WTC11 (cell line): ENCODE measurements at regions not wholly inside any gene's neighbourhood (a gene's known extent, or its start where the extent isn't known, plus 50 kb on each side); places are given as distances from the start of the nearest gene placed in this dataset.

ENCODE experiments used
- ATAC-seq: fragments of 200-7000 bp; cut with Tn5 transposase; 2 replicates; pipeline ENCODE4 v1.10.0; 2021; ENCODE audit warnings: mild to moderate bottlenecking, moderate library complexity
- CTCF ChIA-PET: fragments of 300-600 bp; sonication (Branson Sonifier 250); formaldehyde crosslinking; loops from one replicate; lab custom pipeline; 2021; ENCODE audit warnings: antibody characterized with exemption; lab: Charles Lee
- POLR2A ChIA-PET: fragments of 350-600 bp; sonication (Branson Sonifier 250); formaldehyde crosslinking; loops from one replicate; lab custom pipeline; 2021; ENCODE audit warnings: antibody characterized with exemption; lab: Charles Lee
- DNase-seq: peaks from one replicate; pipeline ENCODE4 v3.0.0; 2021; ENCODE audit warnings: low spot score
- H3K27ac Mint-ChIP-seq: 2 replicates; pipeline ENCODE4 v1.8.0; 2021; ENCODE audit warnings: mixed read lengths
- H3K27me3 Mint-ChIP-seq: 2 replicates; pipeline ENCODE4 v1.8.0; 2021; ENCODE audit warnings: low read depth, mild to moderate bottlenecking, moderate library complexity, mixed read lengths
- H3K36me3 Mint-ChIP-seq: 2 replicates; pipeline ENCODE4 v1.8.0; 2021; ENCODE audit warnings: mixed read lengths
- H3K4me1 Mint-ChIP-seq: 2 replicates; pipeline ENCODE4 v1.8.0; 2022; ENCODE audit warnings: mixed read lengths
- H3K4me3 Mint-ChIP-seq: 2 replicates; pipeline ENCODE4 v1.8.0; 2021; ENCODE audit warnings: mild to moderate bottlenecking, moderate library complexity, mixed read lengths
- H3K9me3 Mint-ChIP-seq: 2 replicates; pipeline ENCODE4 v1.8.0; 2021; ENCODE audit warnings: mixed read lengths
- ARID4B ChIP-seq: sonication (generic); formaldehyde crosslinking; IDR thresholded peaks from 2 replicates; pipeline ENCODE4 v1.8.0; 2023; ENCODE audit warnings: missing genetic modification reagents, mild to moderate bottlenecking, borderline replicate concordance
- CDX4 ChIP-seq: fragments of 250-450 bp; sonication (Bioruptor Pico); IDR thresholded peaks from 2 replicates; pipeline ENCODE4 v1.9.0; 2021; ENCODE audit warnings: moderate library complexity, mild to moderate bottlenecking, inconsistent platforms, borderline replicate concordance
- FOXJ3 ChIP-seq: sonication (generic); formaldehyde crosslinking; IDR thresholded peaks from 2 replicates; pipeline ENCODE4 v1.9.0; 2021; ENCODE audit warnings: missing genetic modification reagents, mild to moderate bottlenecking, borderline replicate concordance
- HMGA2 ChIP-seq: fragments of 250-450 bp; sonication (Bioruptor Pico); IDR thresholded peaks from 2 replicates; pipeline ENCODE4 v1.4.0; 2021; ENCODE audit warnings: mild to moderate bottlenecking, moderate library complexity
- NFATC4 ChIP-seq: fragments of 250-450 bp; sonication (Bioruptor Pico); IDR thresholded peaks from 2 replicates; pipeline ENCODE4 v1.9.0; 2021; ENCODE audit warnings: mild to moderate bottlenecking
- NR3C1 ChIP-seq: sonication (generic); formaldehyde crosslinking; conservative IDR thresholded peaks from 2 replicates; pipeline ENCODE4 v1.8.1; 2023; ENCODE audit warnings: low read depth, mild to moderate bottlenecking, missing genetic modification reagents
- SMAD4 ChIP-seq: sonication (generic); formaldehyde crosslinking; IDR thresholded peaks from 2 replicates; pipeline ENCODE4 v1.8.0; 2022; ENCODE audit warnings: mild to moderate bottlenecking, missing genetic modification reagents
- SP1 ChIP-seq: sonication (generic); formaldehyde crosslinking; conservative IDR thresholded peaks from 2 replicates; pipeline ENCODE4 v1.8.1; 2022; ENCODE audit warnings: missing genetic modification reagents
- TP53 ChIP-seq: sonication (generic); formaldehyde crosslinking; IDR thresholded peaks from 2 replicates; pipeline ENCODE4 v1.8.1; 2023; ENCODE audit warnings: mild to moderate bottlenecking, missing genetic modification reagents
- USF2 ChIP-seq: sonication (generic); formaldehyde crosslinking; IDR thresholded peaks from 2 replicates; pipeline ENCODE4 v1.8.1; 2023; ENCODE audit warnings: mild to moderate bottlenecking, missing genetic modification reagents, moderate library complexity
- ZBTB21 ChIP-seq: sonication (generic); formaldehyde crosslinking; IDR thresholded peaks from 2 replicates; pipeline ENCODE4 v1.8.1; 2023; ENCODE audit warnings: mild to moderate bottlenecking, missing genetic modification reagents, borderline replicate concordance
- ZNF232 ChIP-seq: sonication (generic); formaldehyde crosslinking; IDR thresholded peaks from 2 replicates; pipeline ENCODE4 v1.8.0; 2022; ENCODE audit warnings: mild to moderate bottlenecking, missing genetic modification reagents
- ZNF263 ChIP-seq: sonication (generic); formaldehyde crosslinking; IDR thresholded peaks from 2 replicates; pipeline ENCODE4 v1.8.1; 2022; ENCODE audit warnings: low read depth, mild to moderate bottlenecking, moderate library complexity, missing genetic modification reagents
- ZNF317 ChIP-seq: sonication (generic); formaldehyde crosslinking; IDR thresholded peaks from 2 replicates; pipeline ENCODE4 v1.8.1; 2023; ENCODE audit warnings: low read depth, mild to moderate bottlenecking, moderate library complexity, missing genetic modification reagents, borderline replicate concordance
- ZNF512 ChIP-seq: sonication (generic); formaldehyde crosslinking; IDR thresholded peaks from 2 replicates; pipeline ENCODE4 v1.8.1; 2022; ENCODE audit warnings: missing genetic modification reagents, borderline replicate concordance

- DNase-seq, result no peak
- Mint-ChIP-seq H3K4me1 (no peaks in the 10 kb centered on the region), H3K4me3 (no peak overlapping the region), H3K27ac (no peak overlapping the region), H3K36me3 (no peaks in the 10 kb centered on the region), H3K9me3 (no peaks in the 10 kb centered on the region), H3K27me3 (no peaks in the 10 kb centered on the region)
- CTCF ChIA-PET, result interaction anchor here (1.5 to 1.7 kb wide), 2 partner anchors 50 to 467 kb away, joined by 3 to 5 read pairs; no protein-coding TSS in a partner anchor
- ATAC-seq, result no peak
- no peak for TF ChIP-seq FOXJ3 (CRISPR knock-in tag)
- TF ChIP-seq SMAD4 (CRISPR knock-in tag), result no peak
- no peak for TF ChIP-seq TP53
- TF ChIP-seq ZNF232, result no peak
- no peak for TF ChIP-seq NFATC4 (CRISPR knock-in tag)
- no peak for TF ChIP-seq ZNF512 (CRISPR knock-in tag)
- no peak for TF ChIP-seq USF2 (CRISPR knock-in tag)
- TF ChIP-seq CDX4 (CRISPR knock-in tag), result no peak
- POLR2A ChIA-PET, result interaction anchor here (0.7 kb wide), 1 partner anchor 307 kb away, joined by 4 read pairs; no protein-coding TSS in a partner anchor
Observed at GRCh38 chr10:81130014-81130413, 592.3 kb downstream of the SH2D4B start.

GRCh38 chr10:81135851-81136250, 598.1 kb downstream of the SH2D4B start:
- H3K4me1 Mint-ChIP-seq, result no peaks in the 10 kb centered on the region
- no peak for ATAC-seq
- H3K36me3 Mint-ChIP-seq, result no peaks in the 10 kb centered on the region
- TF ChIP-seq ZBTB21 (CRISPR knock-in tag), result no peak
- TF ChIP-seq NR3C1 (CRISPR knock-in tag), result no peak
- no peak for TF ChIP-seq ZNF317 (CRISPR knock-in tag)
- no peak for TF ChIP-seq SP1
- TF ChIP-seq USF2 (CRISPR knock-in tag), result no peak
- TF ChIP-seq ZNF263 (CRISPR knock-in tag), result no peak
- no peak for TF ChIP-seq ARID4B
- TF ChIP-seq HMGA2 (CRISPR knock-in tag), result no peak
- TF ChIP-seq, all 79 proteins: peak for 0
- ChIA-PET POLR2A (no interaction called here), CTCF (no interaction called here)
- H3K4me3 Mint-ChIP-seq, result no peak overlapping the region
- no peak overlapping the region for H3K27ac Mint-ChIP-seq
- DNase-seq, result no peak
- H3K9me3 Mint-ChIP-seq, result peaks cover 9% of the 10 kb centered on the region
- no peaks in the 10 kb centered on the region for H3K27me3 Mint-ChIP-seq
